ENCODE measurements at regions not wholly inside any gene's neighbourhood (a gene's known extent, or its start where the extent isn't known, plus 50 kb on each side); places are given as distances from the start of the nearest gene placed in this dataset.
"Not testable (repeated sequence)": the region's sequence is repeated elsewhere in the genome, so short reads cannot be mapped to it uniquely, and the experiment has no call there.

DNA sequence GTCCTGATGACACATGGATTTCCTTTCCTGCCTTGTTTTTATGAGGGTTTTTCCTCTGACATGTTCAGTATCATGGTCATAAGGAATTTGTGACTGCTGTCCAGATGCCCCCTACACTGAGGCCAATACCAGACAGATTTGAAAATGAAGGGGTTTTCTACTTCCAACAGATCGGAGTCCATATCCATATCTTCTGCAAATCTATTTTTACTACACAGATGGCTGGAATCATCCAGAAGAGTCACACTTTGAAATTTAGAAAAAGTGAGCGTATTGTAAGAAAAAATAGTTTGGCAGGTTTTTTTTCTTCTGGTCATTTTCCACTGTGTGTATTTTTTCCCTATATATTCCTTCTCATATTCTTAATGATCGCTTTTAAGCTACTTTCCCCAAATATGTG, 197.5 kb upstream of the LRRC3B start:
- Mint-ChIP-seq H3K4me1 (no peaks in the 10 kb centered on the region), H3K9me3 (peaks cover 6 to 8% of the 10 kb centered on the region in 2 donors), H3K4me3 (no peak overlapping the region), H3K27me3 (no peaks in the 10 kb centered on the region), H3K27ac (no peak overlapping the region)
- DNase-seq = no peak
- no peak for ATAC-seq

DNA sequence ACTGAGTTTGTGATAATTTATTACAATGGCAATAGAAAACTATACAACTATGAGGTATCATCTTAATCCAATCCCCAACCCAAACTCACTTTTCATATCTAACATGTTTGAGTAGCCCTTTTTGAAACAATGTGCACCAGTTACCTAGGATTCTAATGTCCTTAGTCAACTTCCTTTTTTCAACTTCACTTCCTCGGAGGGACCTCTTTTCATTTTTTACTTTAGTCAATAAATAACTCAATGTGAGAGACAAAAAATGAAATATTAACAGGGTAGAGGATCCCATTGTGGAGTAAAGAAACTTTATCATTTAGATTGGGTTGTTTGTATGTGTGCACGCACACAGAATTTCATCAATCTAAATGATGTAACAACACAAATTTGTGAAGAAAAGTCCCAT, 193.6 kb upstream of the LRRC3B start:
- H3K27ac Mint-ChIP-seq = no peak overlapping the region
- ATAC-seq = no peak
- no peak overlapping the region for H3K4me3 Mint-ChIP-seq

DNA sequence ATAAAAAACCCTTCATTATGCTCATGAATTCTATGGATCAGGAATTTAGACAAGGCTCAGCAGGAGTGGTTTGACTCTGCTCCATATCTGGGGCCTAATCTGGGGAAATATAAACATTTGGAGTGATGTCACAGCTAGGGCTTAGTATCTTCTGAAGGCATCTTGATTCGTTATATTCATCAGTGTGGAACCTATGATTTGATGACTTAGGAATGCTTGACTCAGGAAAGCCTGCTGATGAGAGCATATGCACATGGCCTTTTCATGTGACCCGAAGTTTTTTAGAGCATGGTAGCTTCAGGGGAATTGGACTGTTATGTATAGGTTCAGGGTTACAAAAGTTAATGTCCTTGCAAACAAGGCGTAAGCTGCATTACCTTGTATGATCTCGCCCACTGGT, 184.9 kb upstream of the LRRC3B start:
- Mint-ChIP-seq H3K4me3 (no peak overlapping the region), H3K9me3 (peaks cover 0 to 15% of the 10 kb centered on the region in 2 donors), H3K4me1 (no peaks in the 10 kb centered on the region), H3K27ac (no peak overlapping the region), H3K27me3 (no peaks in the 10 kb centered on the region)
- ATAC-seq (no peak), DNase-seq (no peak)

More for the DNA sequence above, 193.6 kb upstream of the LRRC3B start:
- H3K9me3 Mint-ChIP-seq = peaks cover 0 to 8% of the 10 kb centered on the region in 2 donors
- H3K27me3 Mint-ChIP-seq = no peaks in the 10 kb centered on the region
- no peaks in the 10 kb centered on the region for H3K4me1 Mint-ChIP-seq
- DNase-seq = no peak

DNA sequence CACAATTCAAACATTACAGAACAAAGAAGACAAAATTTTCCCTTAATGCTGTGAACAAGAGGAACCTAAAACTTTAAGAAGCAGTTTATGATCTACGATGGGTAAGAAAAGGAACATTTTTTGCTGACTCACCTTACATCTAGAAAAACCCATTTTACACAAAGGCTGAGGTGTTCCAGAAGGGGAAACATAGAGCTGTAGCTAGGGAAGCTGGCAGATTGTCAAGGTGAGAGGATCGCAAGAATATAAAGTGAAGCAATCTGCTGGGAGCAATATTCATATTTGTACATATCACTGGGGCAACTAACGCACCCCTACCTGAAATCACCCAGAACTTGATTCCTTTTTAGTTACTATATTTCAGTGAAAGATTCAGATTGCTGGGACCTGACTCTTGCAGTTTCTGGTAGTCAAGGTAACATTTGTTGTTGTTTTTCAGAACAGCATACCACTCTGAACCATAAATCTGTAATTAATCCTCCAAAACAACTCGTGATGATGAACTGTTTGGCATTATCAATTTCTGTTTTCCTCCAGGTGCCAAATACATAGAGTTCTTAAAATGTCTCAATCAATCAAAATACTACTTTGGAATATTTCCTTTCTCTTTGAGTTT, 184.1 kb upstream of the LRRC3B start:
- Mint-ChIP-seq H3K27ac (no peak overlapping the region), H3K4me1 (no peaks in the 10 kb centered on the region), H3K9me3 (peaks cover 0 to 15% of the 10 kb centered on the region in 2 donors), H3K4me3 (no peak overlapping the region), H3K27me3 (no peaks in the 10 kb centered on the region)
- no peak for DNase-seq
- no peak for ATAC-seq

DNA sequence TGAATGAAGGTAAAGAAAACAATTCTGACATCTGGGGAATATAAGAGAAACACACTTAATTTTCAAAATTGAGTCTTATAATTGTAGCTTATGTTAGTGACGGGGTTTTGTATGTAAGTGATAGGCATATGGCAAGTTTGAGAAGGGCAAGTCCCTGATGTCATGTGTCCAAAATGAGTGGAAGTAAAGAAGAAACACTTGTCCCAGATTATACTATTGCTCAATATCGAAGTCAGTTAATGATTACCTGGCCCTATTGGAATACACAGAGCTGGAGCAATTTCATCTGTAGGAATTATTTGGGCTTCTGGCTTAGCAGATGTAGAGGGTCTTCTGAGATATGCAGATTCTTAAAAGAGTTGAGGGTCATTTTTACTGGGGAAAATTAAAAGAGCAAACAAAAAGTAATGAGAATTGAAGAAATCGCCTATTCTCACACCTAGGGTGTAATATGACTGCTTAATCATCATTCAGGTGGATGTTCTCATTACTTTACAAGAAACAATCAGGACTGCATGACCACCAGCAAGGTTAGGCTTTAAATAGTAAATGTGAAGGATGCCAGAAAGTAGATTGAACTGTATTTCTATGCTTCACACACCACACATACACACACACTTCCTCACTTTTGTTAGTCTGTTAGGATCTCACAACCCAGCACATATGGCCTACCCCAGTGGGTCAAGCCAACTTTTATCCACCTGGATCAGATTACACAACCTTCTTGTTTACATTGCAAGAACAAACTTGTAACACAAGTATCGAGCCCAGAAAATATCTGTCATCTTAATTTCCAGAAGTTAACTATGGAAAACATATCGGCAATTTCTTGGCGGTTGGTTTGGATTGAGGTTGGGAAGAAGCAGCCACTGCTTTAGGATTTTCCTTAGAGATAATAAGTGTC, 183.3 kb upstream of the LRRC3B start:
- ATAC-seq (no peak), DNase-seq (no peak)
- Mint-ChIP-seq H3K9me3 (peaks cover 0 to 15% of the 10 kb centered on the region in 2 donors), H3K27ac (no peak overlapping the region), H3K4me3 (no peak overlapping the region), H3K4me1 (no peaks in the 10 kb centered on the region), H3K27me3 (no peaks in the 10 kb centered on the region)

DNA sequence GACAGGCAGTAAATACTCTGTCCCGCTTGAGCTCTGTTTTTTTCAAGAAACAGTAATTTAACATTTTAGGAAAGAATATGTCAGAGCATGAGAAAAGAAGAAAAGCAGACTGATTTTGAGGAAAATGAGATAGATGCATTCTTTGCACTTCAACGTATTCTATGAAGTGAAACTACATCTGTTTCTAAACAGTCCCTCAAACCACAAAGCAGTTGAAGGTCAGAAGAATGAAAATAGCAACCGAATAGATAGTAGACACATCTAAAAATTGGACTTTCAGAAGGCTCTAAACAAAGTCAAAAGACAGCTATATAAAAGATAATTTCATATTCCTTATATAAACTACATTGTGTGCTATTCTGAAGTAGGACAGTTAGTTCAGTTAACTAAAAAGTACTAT, 172.6 kb upstream of the LRRC3B start:
- H3K4me3 Mint-ChIP-seq = no peak overlapping the region
- no peaks in the 10 kb centered on the region for H3K27me3 Mint-ChIP-seq
- DNase-seq = no peak
- no peak for ATAC-seq
- no peaks in the 10 kb centered on the region for H3K4me1 Mint-ChIP-seq
- no peak overlapping the region for H3K27ac Mint-ChIP-seq
- H3K9me3 Mint-ChIP-seq = peaks cover 0 to 8% of the 10 kb centered on the region in 2 donors

DNA sequence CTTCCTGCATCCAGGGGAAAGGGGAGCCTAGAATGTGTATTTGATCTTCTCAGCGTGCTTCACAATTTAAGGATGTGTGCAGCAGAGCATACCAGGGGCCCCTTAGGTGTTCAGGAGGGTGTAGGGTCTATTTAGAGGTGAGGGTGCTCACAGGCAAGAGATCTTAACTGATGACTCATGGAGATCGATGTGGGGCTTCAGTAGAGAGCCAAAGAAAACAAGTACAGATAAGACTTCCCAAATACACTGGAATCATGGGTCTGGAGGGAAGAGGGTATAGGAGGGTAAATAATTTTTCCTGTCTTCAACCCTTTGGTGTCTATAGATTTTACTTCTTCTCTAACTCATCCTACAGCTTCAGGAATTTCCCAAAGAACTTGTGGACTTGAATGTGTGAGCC, 170.2 kb upstream of the LRRC3B start:
- no peaks in the 10 kb centered on the region for H3K27me3 Mint-ChIP-seq
- ATAC-seq (no peak), DNase-seq (no peak)
- no peak overlapping the region for H3K4me3 Mint-ChIP-seq
- peak overlapping the region in 1 of 2 donors; percentile 86 for H3K27ac Mint-ChIP-seq
- H3K9me3 Mint-ChIP-seq = peaks cover 0 to 8% of the 10 kb centered on the region in 2 donors
- no peaks in the 10 kb centered on the region for H3K4me1 Mint-ChIP-seq

DNA sequence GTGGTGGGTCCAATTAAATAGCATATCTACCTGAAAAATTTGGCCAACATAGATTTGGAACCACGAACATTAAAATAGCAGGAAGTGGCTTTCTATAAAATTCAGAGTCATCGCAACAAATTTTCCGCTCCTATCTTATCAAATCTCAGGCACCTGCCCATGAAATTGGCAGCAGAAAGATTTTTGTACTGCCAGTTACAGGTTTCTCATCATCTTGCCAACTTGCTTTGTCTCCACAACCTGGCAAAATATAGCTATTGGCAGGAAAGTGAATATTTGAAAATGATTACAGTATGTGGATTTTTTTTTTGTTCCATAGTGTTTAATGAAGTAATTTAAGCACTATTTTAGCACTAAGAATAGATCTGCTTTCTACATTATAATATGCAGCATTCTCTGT, 161.6 kb upstream of the LRRC3B start:
- H3K9me3 Mint-ChIP-seq = peaks cover 5 to 22% of the 10 kb centered on the region in 2 donors
- ATAC-seq (no peak), DNase-seq (no peak)
- H3K27me3 Mint-ChIP-seq = no peaks in the 10 kb centered on the region
- no peak overlapping the region for H3K27ac Mint-ChIP-seq
- H3K4me1 Mint-ChIP-seq = no peaks in the 10 kb centered on the region
- no peak overlapping the region for H3K4me3 Mint-ChIP-seq

DNA sequence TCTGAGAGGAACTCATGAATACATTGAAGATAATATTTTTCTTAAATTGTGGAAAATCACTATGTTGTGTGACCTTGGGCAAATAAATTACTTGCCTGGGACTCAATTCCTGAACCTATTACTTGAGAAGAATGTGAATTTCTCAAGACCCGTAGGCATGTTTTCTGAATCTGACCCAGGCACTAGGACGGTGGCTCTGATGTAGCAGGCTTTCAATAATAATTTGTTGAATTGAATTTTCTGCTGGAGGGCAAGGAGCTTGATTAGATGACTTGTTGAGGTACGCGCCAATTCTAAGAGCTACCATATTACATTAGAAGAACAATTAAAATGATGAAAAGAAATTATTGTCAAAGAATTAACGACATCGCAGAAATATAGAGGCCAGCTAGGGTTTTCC, 150.2 kb upstream of the LRRC3B start:
- DNase-seq = no peak
- Mint-ChIP-seq H3K27ac (no peak overlapping the region), H3K27me3 (no peaks in the 10 kb centered on the region), H3K4me3 (no peak overlapping the region), H3K9me3 (peaks cover 16 to 23% of the 10 kb centered on the region in 2 donors), H3K4me1 (no peaks in the 10 kb centered on the region)
- no peak for ATAC-seq

DNA sequence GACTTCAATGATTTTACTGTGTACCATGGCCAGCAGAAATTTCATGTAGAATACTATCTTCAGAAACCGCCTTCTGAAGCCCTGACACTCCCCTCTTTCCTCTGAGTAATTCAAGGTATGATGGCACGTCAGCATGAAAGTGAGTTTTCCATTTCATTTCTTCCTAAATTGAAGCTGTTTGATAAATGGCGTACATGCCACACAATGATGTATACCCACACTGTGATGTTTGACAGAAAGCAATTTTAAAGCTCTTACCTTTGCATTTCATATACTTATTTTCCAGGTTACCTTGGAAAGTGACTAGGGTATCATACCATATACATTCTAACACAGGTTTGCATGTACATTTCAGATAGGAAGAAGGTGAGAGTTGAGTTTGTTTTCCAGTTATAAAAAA, 147.9 kb upstream of the LRRC3B start:
- no peak for DNase-seq
- Mint-ChIP-seq H3K4me3 (no peak overlapping the region), H3K27ac (no peak overlapping the region), H3K9me3 (peaks cover 1 to 3% of the 10 kb centered on the region in 2 donors), H3K4me1 (no peaks in the 10 kb centered on the region), H3K27me3 (no peaks in the 10 kb centered on the region)
- no peak for ATAC-seq

DNA sequence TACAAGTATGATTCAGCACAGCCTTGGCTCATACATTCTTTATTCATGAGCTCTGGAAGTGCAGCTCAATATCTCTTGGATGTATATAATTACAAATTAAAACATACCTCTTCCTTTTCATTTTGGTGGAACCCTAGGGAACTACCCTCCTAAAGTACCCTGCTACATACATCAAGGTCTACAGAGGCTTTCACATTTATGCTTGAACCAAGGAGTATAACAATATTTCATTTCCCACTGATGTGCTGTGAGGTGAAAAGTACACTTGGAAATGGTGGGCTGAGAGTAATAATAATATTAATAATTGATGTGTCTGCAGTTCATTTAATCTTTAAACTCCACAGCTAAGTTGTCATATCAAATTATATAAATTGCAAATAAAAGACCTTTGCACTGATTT, 142.2 kb upstream of the LRRC3B start:
- ATAC-seq (no peak), DNase-seq (no peak)
- Mint-ChIP-seq H3K27me3 (no peaks in the 10 kb centered on the region), H3K4me3 (no peak overlapping the region), H3K4me1 (no peaks in the 10 kb centered on the region), H3K9me3 (peaks cover 5% of the 10 kb centered on the region in 2 donors), H3K27ac (no peak overlapping the region)

DNA sequence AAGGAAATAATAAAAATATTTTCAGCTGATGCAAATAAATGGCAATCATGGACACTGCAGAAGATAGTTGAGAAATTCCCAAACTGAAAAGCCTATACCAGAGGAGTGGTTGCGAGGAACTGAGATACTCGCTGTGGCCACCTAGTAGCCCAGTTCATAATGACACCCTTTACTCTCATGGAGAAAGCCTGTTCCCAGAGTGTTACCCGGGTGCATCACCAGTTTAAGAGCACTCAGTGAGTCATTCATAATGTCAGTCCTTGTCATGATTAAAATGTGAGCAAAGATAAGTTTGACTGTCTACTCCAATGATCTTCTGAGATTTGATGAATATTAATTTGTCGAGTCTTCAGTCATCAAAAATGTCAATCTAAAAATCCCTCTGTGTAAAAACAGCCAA, 138.4 kb upstream of the LRRC3B start:
- no peak overlapping the region for H3K4me3 Mint-ChIP-seq
- no peaks in the 10 kb centered on the region for H3K27me3 Mint-ChIP-seq
- no peaks in the 10 kb centered on the region for H3K4me1 Mint-ChIP-seq
- H3K9me3 Mint-ChIP-seq = peaks cover 13% of the 10 kb centered on the region in 2 donors
- DNase-seq (no peak), ATAC-seq (no peak)
- H3K27ac Mint-ChIP-seq = no peak overlapping the region

DNA sequence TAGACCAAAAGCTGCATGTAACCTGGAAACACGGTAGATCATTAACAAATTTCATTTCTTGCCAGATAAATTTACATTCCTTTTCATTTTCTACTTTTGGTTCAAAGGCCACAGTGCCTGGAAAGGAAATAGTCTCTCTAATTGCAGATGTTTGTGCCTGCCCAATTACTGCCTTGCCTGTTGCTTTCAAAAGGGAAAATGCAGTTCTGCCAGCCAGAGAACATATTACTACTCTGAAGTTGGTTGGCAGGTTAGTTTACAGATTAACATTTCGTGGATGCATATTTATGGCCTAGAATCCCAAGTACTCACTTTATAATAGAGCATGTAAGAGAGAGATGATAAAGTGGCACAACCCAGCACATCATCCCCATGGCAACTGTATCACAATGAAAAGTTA, 124.3 kb upstream of the LRRC3B start:
- no peaks in the 10 kb centered on the region for H3K27me3 Mint-ChIP-seq
- H3K9me3 Mint-ChIP-seq = peaks cover 0 to 30% of the 10 kb centered on the region in 2 donors
- H3K27ac Mint-ChIP-seq = no peak overlapping the region
- ATAC-seq (no peak), DNase-seq (no peak)
- H3K4me1 Mint-ChIP-seq = no peaks in the 10 kb centered on the region
- no peak overlapping the region for H3K4me3 Mint-ChIP-seq

DNA sequence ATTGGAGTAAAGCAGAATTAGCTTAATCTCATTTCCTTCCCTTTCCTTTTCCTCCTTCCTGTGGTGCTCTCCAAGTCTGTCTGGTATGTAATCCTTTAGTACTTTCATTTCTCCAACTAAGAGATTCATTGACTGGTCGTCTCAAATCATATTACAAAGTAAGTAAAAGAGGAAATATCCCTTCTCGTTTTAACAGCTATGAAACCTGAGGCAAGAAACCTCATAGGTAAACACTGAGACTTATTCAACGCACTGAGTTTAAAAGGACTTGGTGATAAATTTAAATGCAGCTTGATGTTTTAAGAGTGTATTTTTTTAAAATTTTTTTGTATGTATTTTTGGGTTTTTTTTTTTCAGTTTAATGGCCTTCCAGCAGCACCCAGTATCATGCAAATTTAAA, 117.2 kb upstream of the LRRC3B start:
- H3K27ac Mint-ChIP-seq = no peak overlapping the region
- no peak for ATAC-seq
- H3K9me3 Mint-ChIP-seq = peaks cover 0 to 17% of the 10 kb centered on the region in 2 donors
- H3K4me3 Mint-ChIP-seq = no peak overlapping the region
- no peak for DNase-seq
- H3K27me3 Mint-ChIP-seq = no peaks in the 10 kb centered on the region
- H3K4me1 Mint-ChIP-seq = no peaks in the 10 kb centered on the region

DNA sequence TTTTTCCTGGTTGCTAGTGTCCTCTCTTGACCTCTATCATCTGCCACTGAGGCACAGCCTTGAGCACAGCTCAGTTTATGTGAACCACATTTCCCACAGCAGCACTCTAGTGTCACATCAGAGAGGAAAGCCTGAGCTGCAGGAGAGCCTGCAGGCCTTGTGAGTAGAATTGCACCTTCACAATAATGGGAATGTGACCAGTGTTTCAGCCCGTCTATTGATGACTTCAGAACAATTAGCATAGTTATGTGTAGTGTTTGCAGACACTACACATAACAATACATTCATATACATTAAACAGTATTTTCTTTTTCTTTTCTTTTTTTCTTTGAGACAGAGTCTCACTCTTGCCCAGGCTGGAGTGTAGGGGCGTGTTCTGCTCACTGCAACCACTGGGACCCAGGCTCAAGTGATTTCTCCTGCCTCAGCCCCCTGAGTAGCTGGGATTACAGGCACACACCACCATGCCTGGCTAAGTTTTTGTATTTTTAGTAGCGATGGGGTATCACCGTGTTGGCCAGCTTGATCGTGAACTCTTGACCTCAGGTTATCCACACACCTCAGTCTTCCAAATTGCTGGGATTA, 108.0 kb upstream of the LRRC3B start:
- not testable (repeated sequence) for H3K4me1 Mint-ChIP-seq, H3K27ac Mint-ChIP-seq, H3K4me3 Mint-ChIP-seq, DNase-seq, H3K27me3 Mint-ChIP-seq, ATAC-seq
- H3K9me3 Mint-ChIP-seq = peaks cover 6 to 14% of the 10 kb centered on the region in 2 donors

DNA sequence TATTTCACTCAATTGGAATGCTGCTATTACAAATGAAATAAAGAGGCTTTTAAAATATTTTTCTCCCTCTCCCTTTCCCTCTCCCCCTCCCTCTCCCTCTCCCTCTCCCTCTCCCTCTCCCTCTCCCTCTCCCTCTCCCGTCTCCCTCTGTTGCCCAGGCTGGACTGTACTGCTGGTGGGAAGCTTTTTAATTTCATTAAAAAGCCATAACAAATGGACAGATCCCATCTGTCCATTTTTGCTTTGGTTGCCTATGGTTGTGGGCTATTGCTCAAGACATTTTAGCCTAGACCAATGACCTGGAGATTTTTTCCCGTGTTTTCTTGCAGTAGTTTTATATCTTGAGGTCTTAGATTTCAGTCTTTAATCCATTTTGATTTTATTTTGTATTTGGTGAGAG, 107.2 kb upstream of the LRRC3B start:
- no peaks in the 10 kb centered on the region for H3K27me3 Mint-ChIP-seq
- no peak for DNase-seq
- no peak for ATAC-seq
- H3K4me1 Mint-ChIP-seq = no peaks in the 10 kb centered on the region
- H3K27ac Mint-ChIP-seq = no peak overlapping the region
- H3K9me3 Mint-ChIP-seq = peaks cover 6 to 14% of the 10 kb centered on the region in 2 donors
- no peak overlapping the region for H3K4me3 Mint-ChIP-seq

Data from stimulated activated naive CD8-positive, alpha-beta T cell treated with anti-CD3 and anti-CD28 coated beads, Interleukin-15, amount 100 ng/mL, for 72 hours (primary cell).